Trophoblast cell (in vitro differentiated cells and primary cell): ENCODE measurements at regions not wholly inside any gene's neighbourhood (a gene's known extent, or its start where the extent isn't known, plus 50 kb on each side); places are given as distances from the start of the nearest gene placed in this dataset.

ENCODE experiments used
- DNase-seq, 2 donors: peaks; one replicate each; pipeline ENCODE4 v3.0.0-alpha.2; 2016
- H2AFZ ChIP-seq: 2 replicates; pipeline ENCODE4 v1.6.1; 2013; ENCODE audit warnings: low read length, moderate library complexity, mild to moderate bottlenecking; ENCODE audit not compliant: insufficient read depth, poor library complexity
- H2AK5ac ChIP-seq: 2 replicates; pipeline ENCODE4 v1.6.1; 2013; ENCODE audit warnings: mild to moderate bottlenecking, low read length
- H2BK120ac ChIP-seq: 2 replicates; pipeline ENCODE4 v1.6.1; 2013; ENCODE audit warnings: low read length, mild to moderate bottlenecking, moderate library complexity; ENCODE audit not compliant: insufficient read depth, poor library complexity
- H2BK12ac ChIP-seq: 2 replicates; pipeline ENCODE4 v1.6.1; 2013; ENCODE audit warnings: mild to moderate bottlenecking, low read length, moderate library complexity
- H2BK5ac ChIP-seq: 2 replicates; pipeline ENCODE4 v1.6.1; 2013; ENCODE audit warnings: low read length, low read depth, moderate library complexity, mild to moderate bottlenecking; ENCODE audit not compliant: poor library complexity
- H3K14ac ChIP-seq: 2 replicates; pipeline ENCODE4 v1.6.1; 2013; ENCODE audit warnings: mild to moderate bottlenecking, low read length
- H3K18ac ChIP-seq: 2 replicates; pipeline ENCODE4 v1.6.1; 2013; ENCODE audit warnings: mild to moderate bottlenecking, low read length
- H3K23ac ChIP-seq: 2 replicates; pipeline ENCODE4 v1.6.1; 2013; ENCODE audit warnings: low read length
- H3K27ac ChIP-seq: 2 replicates; pipeline ENCODE4 v1.5.1; 2013; ENCODE audit warnings: low read depth, mild to moderate bottlenecking, inconsistent platforms, low read length, moderate library complexity
- H3K27me3 ChIP-seq: 2 replicates; pipeline ENCODE4 v1.6.1; 2013; ENCODE audit warnings: inconsistent platforms, mild to moderate bottlenecking, low read length, moderate library complexity; ENCODE audit not compliant: insufficient read depth
- H3K36me3 ChIP-seq, 2 experiments: 1 replicate in 1 of 2; 2 replicates in 1 of 2; pipeline ENCODE4 v1.6.1; 2013; ENCODE audit warnings: low read length in 2 of 2, mild to moderate bottlenecking in 2 of 2, moderate library complexity in 1 of 2; ENCODE audit not compliant: insufficient read depth in 2 of 2, control insufficient read depth in 1 of 2
- H3K4ac ChIP-seq: 2 replicates; pipeline ENCODE4 v1.6.1; 2013; ENCODE audit warnings: low read depth, mild to moderate bottlenecking, low read length, moderate library complexity
- H3K4me1 ChIP-seq, 2 experiments: 1 replicate in 1 of 2; 2 replicates in 1 of 2; pipeline ENCODE4 v1.6.1; 2013; ENCODE audit warnings: low read length in 2 of 2, mild to moderate bottlenecking in 2 of 2, moderate library complexity in 1 of 2; ENCODE audit not compliant: insufficient read depth in 2 of 2, control insufficient read depth in 1 of 2
- H3K4me2 ChIP-seq: 2 replicates; pipeline ENCODE4 v1.6.1; 2013; ENCODE audit warnings: inconsistent platforms, mild to moderate bottlenecking, low read length, moderate library complexity
- H3K4me3 ChIP-seq: 2 replicates; pipeline ENCODE4 v1.5.1; 2013; ENCODE audit warnings: mild to moderate bottlenecking, low read depth, low read length, inconsistent platforms
- H3K79me1 ChIP-seq: one replicate; pipeline ENCODE4 v1.6.1; 2013; ENCODE audit warnings: low read length
- H3K79me2 ChIP-seq: 2 replicates; pipeline ENCODE4 v1.6.1; 2013; ENCODE audit warnings: low read length, mild to moderate bottlenecking; ENCODE audit not compliant: control insufficient read depth, insufficient read depth, poor library complexity
- H3K9ac ChIP-seq: 2 replicates; pipeline ENCODE4 v1.6.1; 2013; ENCODE audit warnings: mild to moderate bottlenecking, low read length
- H3K9me3 ChIP-seq: 2 replicates; pipeline ENCODE4 v1.6.1; 2013; ENCODE audit warnings: low read depth, mild to moderate bottlenecking, control low read depth, inconsistent platforms, low read length; ENCODE audit not compliant: insufficient read depth
- H4K12ac ChIP-seq: 2 replicates; pipeline ENCODE4 v1.6.1; 2013; ENCODE audit warnings: low read depth, mild to moderate bottlenecking, low read length, moderate library complexity
- H4K8ac ChIP-seq: 2 replicates; pipeline ENCODE4 v1.6.1; 2013; ENCODE audit warnings: low read depth, mild to moderate bottlenecking, low read length, moderate library complexity
- H4K91ac ChIP-seq: one replicate; pipeline ENCODE4 v1.6.1; 2013; ENCODE audit warnings: low read depth, mild to moderate bottlenecking, low read length, moderate library complexity
- WGBS: extraction: QIAGEN DNeasy Blood & Tissue Kit; methylation state at CpG from one replicate; pipeline ENCODE4 v1.1.7; 2013; ENCODE audit warnings: missing lambda C conversion rate; ENCODE audit not compliant: insufficient read length, insufficient coverage; ENCODE audit errors: extremely low coverage; 5-methylcytosine and 5-hydroxymethylcytosine counted together

DNA sequence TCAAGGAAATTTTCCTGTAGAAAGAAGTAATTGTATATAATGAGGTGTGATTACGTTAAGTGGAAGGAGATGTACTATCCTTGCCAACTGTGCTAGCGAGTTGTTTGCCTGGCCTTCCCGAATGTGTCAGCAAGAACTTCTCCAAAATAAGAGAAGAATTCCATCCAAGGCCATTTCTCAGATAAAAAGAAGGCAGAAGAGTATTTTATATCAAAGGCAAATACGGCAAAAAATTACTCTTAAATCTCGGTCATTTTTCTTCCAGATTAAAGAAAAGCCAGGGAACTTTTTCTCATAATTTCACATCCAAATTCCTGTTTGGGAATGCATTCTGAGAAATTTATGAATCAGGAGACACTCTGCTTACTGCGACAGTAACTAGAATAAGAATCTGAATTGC is 290.6 kb downstream of the CBLN4 start:
- H3K4ac ChIP-seq: no peak overlapping the region
- H3K27ac ChIP-seq: no peak overlapping the region
- H3K27me3 ChIP-seq: no peaks in the 10 kb centered on the region
- no peak overlapping the region for H3K4me2 ChIP-seq
- no peak overlapping the region for H2AFZ ChIP-seq
- H2BK5ac ChIP-seq: no peak overlapping the region
- H3K79me1 ChIP-seq: no peaks in the 10 kb centered on the region
- no peak overlapping the region for H4K91ac ChIP-seq
- no CpG with 5 or more reads among the region's 6 CpGs for WGBS
- H2BK120ac ChIP-seq: no peak overlapping the region
- H4K8ac ChIP-seq: no peak overlapping the region
- no peak overlapping the region for H2BK12ac ChIP-seq
- no peaks in the 10 kb centered on the region for H3K4me1 ChIP-seq
- H3K23ac ChIP-seq: no peak overlapping the region
- H3K14ac ChIP-seq: no peak overlapping the region
- no peaks in the 10 kb centered on the region for H3K36me3 ChIP-seq
- H2AK5ac ChIP-seq: no peak overlapping the region
- H4K12ac ChIP-seq: no peak overlapping the region
- no peaks in the 10 kb centered on the region for H3K9me3 ChIP-seq
- H3K18ac ChIP-seq: no peak overlapping the region
- DNase-seq: no peak
- H3K4me3 ChIP-seq: no peak overlapping the region
- H3K9ac ChIP-seq: no peak overlapping the region
- H3K79me2 ChIP-seq: no peaks in the 10 kb centered on the region

DNA sequence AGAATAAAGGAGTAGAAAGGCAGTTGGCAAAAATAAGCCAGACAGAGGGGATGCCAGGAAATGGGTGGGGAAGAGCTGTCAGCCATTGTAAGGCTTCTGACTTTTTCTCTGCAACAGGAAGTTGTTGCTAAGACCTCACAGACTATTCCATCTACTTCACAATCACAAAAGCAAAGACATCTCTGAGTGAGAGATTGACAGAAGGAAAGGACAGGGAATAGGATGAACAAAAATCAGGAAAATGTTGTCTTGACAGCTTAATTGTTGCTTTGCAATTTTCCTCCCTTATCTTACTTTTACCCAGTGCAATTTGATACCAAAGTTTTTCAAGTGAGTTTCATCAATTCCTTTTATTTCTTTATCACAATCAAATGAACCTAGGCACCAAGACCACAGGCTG is 291.2 kb downstream of the CBLN4 start:
- H3K4me2 ChIP-seq: no peak overlapping the region
- H2BK12ac ChIP-seq: no peak overlapping the region
- no peak overlapping the region for H2AFZ ChIP-seq
- H3K79me1 ChIP-seq: no peaks in the 10 kb centered on the region
- no peak overlapping the region for H3K18ac ChIP-seq
- H3K4me3 ChIP-seq: no peak overlapping the region
- no peak overlapping the region for H2BK5ac ChIP-seq
- no peak overlapping the region for H4K91ac ChIP-seq
- no peak for DNase-seq
- H4K8ac ChIP-seq: no peak overlapping the region
- H3K27me3 ChIP-seq: no peaks in the 10 kb centered on the region
- H3K14ac ChIP-seq: no peak overlapping the region
- no peak overlapping the region for H3K9ac ChIP-seq
- H2AK5ac ChIP-seq: no peak overlapping the region
- H3K27ac ChIP-seq: no peak overlapping the region
- H3K4ac ChIP-seq: no peak overlapping the region
- no peaks in the 10 kb centered on the region for H3K36me3 ChIP-seq
- no peaks in the 10 kb centered on the region for H3K9me3 ChIP-seq
- no peaks in the 10 kb centered on the region for H3K79me2 ChIP-seq
- H2BK120ac ChIP-seq: no peak overlapping the region
- no peak overlapping the region for H3K23ac ChIP-seq
- H3K4me1 ChIP-seq: no peaks in the 10 kb centered on the region
- H4K12ac ChIP-seq: no peak overlapping the region

DNA sequence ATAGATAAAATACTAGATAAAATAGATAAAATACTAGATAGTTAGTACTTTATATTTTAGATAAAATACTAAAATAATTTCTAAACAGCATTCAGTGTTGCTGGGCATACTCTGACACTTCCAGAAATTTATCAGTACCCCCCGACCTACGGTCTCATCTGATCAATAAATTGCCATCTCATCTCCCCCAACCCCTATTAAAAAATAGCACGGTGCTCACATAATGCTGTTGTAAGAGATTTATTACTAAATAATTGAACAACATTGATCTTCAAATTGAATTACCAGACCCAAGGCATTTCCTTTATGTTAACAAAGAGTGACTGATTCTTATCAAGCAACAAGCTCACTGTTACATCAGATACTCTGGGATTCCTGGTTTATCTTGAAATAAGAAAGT is 300.9 kb downstream of the CBLN4 start:
- WGBS: no CpG with 5 or more reads among the region's 3 CpGs
- H3K27ac ChIP-seq: no peak overlapping the region

GRCh38 chr20:55701467-55701866 is 303.9 kb downstream of the CBLN4 start:
- Histone ChIP-seq H3K79me2 (no peaks in the 10 kb centered on the region), H2BK12ac (no peak overlapping the region), H3K4me3 (no peak overlapping the region), H4K12ac (no peak overlapping the region), H3K9me3 (no peaks in the 10 kb centered on the region), H3K9ac (no peak overlapping the region), H2BK120ac (no peak overlapping the region), H3K4me2 (no peak overlapping the region), H3K27me3 (no peaks in the 10 kb centered on the region), H4K8ac (no peak overlapping the region), H2AFZ (no peak overlapping the region), H3K36me3 (no peaks in the 10 kb centered on the region), H3K27ac (no peak overlapping the region), H4K91ac (no peak overlapping the region), H3K4ac (no peak overlapping the region), H2AK5ac (no peak overlapping the region), H3K18ac (no peak overlapping the region), H3K4me1 (no peaks in the 10 kb centered on the region), H3K14ac (no peak overlapping the region), H3K23ac (no peak overlapping the region), H3K79me1 (no peaks in the 10 kb centered on the region), H2BK5ac (no peak overlapping the region)
- DNase-seq: no peak
- WGBS: no CpG with 5 or more reads among the region's 3 CpGs

More for the DNA sequence above, 300.9 kb downstream of the CBLN4 start:
- no peaks in the 10 kb centered on the region for H3K36me3 ChIP-seq
- no peak overlapping the region for H3K9ac ChIP-seq
- H4K8ac ChIP-seq: no peak overlapping the region
- H2AK5ac ChIP-seq: no peak overlapping the region
- H3K23ac ChIP-seq: no peak overlapping the region
- no peak overlapping the region for H3K14ac ChIP-seq
- no peaks in the 10 kb centered on the region for H3K4me1 ChIP-seq
- no peak overlapping the region for H3K4me2 ChIP-seq
- DNase-seq: no peak
- H3K4me3 ChIP-seq: no peak overlapping the region
- no peaks in the 10 kb centered on the region for H3K27me3 ChIP-seq
- H3K79me2 ChIP-seq: no peaks in the 10 kb centered on the region
- H4K91ac ChIP-seq: no peak overlapping the region
- H3K4ac ChIP-seq: no peak overlapping the region
- H2BK5ac ChIP-seq: no peak overlapping the region
- no peak overlapping the region for H2AFZ ChIP-seq
- no peak overlapping the region for H4K12ac ChIP-seq
- no peaks in the 10 kb centered on the region for H3K79me1 ChIP-seq
- no peak overlapping the region for H2BK120ac ChIP-seq
- H3K18ac ChIP-seq: no peak overlapping the region
- H3K9me3 ChIP-seq: no peaks in the 10 kb centered on the region
- no peak overlapping the region for H2BK12ac ChIP-seq

- Histone ChIP-seq H3K4ac (no peak overlapping the region), H3K9ac (no peak overlapping the region), H3K27ac (no peak overlapping the region), H3K79me2 (no peaks in the 10 kb centered on the region), H3K79me1 (no peaks in the 10 kb centered on the region), H2AK5ac (no peak overlapping the region), H2BK12ac (no peak overlapping the region), H4K12ac (no peak overlapping the region), H3K27me3 (no peaks in the 10 kb centered on the region), H3K18ac (no peak overlapping the region), H3K23ac (no peak overlapping the region), H3K14ac (no peak overlapping the region), H3K9me3 (no peaks in the 10 kb centered on the region), H4K91ac (no peak overlapping the region), H2AFZ (no peak overlapping the region), H3K4me1 (no peaks in the 10 kb centered on the region), H3K4me2 (no peak overlapping the region), H2BK120ac (no peak overlapping the region), H3K36me3 (no peaks in the 10 kb centered on the region), H4K8ac (no peak overlapping the region), H2BK5ac (no peak overlapping the region), H3K4me3 (no peak overlapping the region)
- no peak for DNase-seq
- no CpG with 5 or more reads among the region's 1 CpG for WGBS
These were observed 308.8 kb downstream of the CBLN4 start for GRCh38 chr20:55696520-55696919.
